Jurkat, Clone E6-1 (cell line): ENCODE measurements at regions not wholly inside any gene's neighbourhood (a gene's known extent, or its start where the extent isn't known, plus 50 kb on each side); places are given as distances from the start of the nearest gene placed in this dataset.
A peak's percentile ranks its signal among the peaks of the same experiment; 100 is the strongest.
"Not testable (repeated sequence)": the region's sequence is repeated elsewhere in the genome, so short reads cannot be mapped to it uniquely, and the experiment has no call there.

Source experiments
- DNase-seq: peaks from one replicate; pipeline ENCODE4 v3.0.0-alpha.2; 2011; ENCODE audit warnings: low read depth, low spot score
- H3K4me3 ChIP-seq: 2 replicates; pipeline ENCODE4 v1.5.1; 2011; ENCODE audit warnings: mild to moderate bottlenecking, low read length, control low read depth, moderate library complexity

DNA sequence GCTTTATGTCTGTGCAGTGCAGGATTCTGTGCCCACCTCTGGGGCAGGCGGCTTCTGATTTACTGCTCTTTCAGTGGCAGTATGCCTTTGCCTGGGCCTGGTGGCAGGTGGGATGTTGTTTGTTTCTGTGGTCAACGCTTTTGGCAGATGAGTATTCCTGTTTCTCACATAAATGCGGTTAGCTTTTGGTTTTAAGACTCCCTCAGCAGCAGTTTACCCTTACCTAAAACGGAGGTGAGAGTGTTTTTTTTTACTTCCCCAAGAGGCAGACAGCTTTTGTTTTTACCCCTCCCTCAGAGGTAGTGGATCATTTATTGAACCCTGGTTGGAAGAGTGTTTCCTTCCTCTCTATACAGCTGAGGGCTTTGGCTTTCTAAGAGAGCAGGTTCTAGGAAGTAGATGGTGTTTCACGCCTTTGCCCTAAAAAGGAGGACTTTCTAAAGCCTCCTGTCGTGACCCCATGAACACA lies 134.1 kb upstream of the PLSCR5 start:
- H3K4me3 ChIP-seq = no peak overlapping the region
- DNase-seq = peak; percentile 55

DNA sequence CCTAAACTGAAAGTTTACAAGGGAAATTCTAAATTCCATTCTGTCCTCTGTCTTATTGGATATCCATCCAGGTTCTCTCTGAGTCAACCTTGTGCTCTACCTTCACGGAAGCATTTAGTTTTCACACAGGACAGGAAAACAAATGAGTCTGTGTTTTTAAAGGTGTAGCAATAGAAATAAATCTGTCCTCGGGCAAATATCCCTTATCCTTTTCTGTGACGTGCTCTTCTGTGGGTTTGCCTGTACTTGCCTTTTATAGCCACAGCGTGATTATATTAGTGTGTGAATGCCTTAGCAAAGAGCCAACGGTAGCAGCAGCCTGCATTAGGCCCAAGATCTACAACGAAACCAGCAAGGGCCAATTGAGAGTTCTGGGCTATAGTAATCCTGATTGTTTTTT lies 127.2 kb upstream of the PLSCR5 start:
- H3K4me3 ChIP-seq = no peak overlapping the region
- DNase-seq = no peak

DNA sequence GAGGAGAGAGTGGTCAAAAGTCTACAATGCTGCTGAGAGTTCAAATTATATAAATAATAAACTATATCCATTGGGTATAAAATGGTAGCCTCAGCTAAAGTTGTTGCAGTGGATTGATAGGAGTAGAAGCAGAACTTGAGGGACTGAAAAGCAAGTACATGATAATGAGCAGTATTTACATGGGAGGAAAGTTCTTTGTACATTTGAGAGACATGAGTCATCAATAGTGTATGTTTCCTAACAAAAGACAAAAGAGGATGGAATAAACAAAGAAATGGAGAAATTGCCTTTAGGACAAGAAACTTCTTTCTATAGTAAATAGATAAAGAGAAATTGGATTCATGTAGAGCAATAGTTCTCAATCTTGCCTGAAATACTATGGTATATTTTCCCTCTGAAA lies 110.0 kb upstream of the PLSCR5 start:
- DNase-seq = no peak
- H3K4me3 ChIP-seq = no peak overlapping the region

DNA sequence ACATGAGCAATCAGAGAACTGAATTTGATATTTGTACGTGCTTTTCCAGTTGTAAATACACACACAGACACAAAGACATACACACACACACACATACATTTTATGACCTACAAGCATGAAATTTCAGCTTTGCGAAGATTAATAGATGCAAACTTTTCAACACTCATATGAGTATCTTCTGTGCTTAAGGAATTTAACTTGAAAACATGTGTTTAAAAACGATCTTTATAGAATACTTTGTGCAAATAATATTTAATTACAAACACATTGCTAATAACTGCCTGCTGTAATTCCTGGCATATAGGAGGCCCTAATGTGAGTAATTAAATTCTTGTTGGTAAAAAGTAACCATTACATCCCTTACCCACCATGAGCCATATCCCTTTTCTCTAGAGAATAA lies 107.7 kb upstream of the PLSCR5 start:
- H3K4me3 ChIP-seq = no peak overlapping the region
- no peak for DNase-seq

DNA sequence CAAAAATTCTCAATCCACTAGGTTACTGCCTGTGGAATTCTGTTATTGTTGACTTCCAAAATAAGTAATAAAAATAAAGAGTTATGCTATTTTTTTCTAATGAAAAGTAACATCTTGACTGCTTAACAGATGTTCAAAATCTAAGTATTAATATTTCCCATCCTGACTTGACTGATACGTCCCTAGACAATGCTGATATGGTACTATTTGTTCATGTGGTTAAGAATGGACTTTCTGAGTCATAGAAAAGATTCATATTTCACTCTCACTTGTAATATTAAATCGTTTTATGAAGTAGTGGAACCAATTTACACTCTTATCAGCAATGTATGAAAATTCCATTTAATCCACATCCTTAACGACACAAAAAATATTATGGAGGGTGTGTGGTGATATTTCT lies 104.8 kb upstream of the PLSCR5 start:
- DNase-seq = no peak
- no peak overlapping the region for H3K4me3 ChIP-seq

DNA sequence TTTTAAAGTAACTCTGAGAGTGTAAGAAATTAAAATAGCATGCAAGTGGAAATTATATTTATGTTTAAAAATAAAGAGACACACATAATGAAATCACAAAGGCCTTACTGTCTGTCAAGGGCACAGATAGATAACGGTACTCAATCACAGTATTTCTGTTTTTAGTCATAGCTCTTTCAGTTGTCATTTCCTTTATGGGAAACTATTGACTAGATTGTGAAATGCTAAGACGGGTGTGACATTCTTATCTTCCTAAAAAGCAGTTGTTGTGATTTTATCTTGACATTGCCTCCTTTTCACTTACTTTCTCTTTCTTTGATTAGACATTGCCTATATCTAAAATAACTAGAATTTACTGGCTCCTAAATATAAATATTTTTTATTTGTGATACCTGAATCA lies 100.1 kb upstream of the PLSCR5 start:
- no peak overlapping the region for H3K4me3 ChIP-seq
- DNase-seq = no peak

DNA sequence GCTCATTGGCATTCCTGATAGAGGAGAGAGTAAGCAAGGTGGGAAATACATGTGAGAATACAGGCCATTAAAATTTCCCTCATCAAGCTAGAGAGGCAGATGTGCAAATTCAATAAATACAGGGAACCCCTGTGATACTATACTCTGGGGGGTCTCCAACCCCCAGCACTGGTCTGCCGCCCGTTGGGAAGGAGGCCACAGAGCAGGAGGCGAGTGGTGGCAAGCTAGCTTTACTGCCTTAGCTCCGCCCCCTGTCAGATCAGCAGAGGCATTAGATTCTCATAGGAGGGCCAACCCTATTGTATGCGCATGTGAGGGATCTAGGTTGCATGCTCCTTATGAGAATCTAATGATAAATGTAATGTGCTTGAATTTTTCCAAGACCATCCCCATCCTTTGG lies 97.1 kb upstream of the PLSCR5 start:
- no peak overlapping the region for H3K4me3 ChIP-seq
- DNase-seq = no peak

DNA sequence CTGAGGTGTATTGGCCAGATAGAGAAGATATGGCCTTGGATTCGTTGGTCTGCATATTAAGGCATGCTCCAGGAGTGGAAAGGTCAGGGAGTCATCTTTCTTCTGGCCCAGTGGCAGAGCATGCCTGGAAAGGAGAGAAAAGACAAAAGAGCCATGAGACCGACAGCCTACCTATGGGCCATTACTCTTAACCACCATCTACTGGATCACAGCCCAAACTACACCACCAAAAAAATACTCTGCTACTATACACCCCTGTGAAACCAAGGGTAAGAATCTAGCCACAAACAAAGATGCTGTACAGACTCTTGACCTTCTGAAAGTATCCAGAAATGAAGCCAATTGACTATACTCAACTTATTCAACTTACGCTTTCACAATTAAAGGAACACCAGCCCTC lies 96.1 kb upstream of the PLSCR5 start:
- DNase-seq = no peak
- no peak overlapping the region for H3K4me3 ChIP-seq

DNA sequence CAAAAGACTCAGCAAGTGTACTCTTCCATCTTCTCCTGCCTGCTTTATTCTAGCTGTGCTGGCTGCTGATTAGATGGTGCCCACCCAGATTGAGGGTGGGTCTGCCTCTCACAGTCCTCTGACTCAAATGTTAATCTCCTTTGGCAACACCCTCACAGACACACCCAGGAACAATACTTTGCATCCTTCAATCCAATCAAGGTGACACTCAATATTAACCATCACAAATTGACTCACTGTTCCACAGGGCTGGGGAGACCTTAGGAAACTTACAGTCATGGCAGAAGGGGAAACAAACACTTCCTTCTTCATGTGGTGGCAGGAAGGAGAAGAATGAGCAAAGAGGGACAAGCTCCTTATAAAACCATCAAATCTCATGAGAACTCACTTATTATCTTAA lies 94.9 kb upstream of the PLSCR5 start:
- H3K4me3 ChIP-seq, DNase-seq: not testable (repeated sequence)

DNA sequence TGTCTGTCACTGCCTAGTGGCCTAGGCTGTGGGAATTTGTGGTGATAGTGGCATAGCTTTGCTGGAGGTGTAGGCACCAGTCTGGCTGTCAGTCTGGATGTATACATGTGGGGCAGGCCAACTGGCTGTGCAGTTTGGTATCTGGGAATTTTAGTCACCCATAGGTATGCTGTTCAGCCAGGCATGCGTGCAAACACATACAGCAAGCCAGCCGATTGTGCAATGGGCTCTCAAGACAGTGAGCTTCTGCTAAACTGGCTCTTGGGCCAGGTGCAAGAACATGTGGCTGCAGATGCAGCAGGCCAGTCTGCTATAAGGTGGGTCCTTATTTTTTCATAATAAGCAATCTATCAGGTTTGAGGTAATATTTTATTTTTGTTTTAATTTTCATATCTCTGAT lies 87.1 kb upstream of the PLSCR5 start:
- no peak overlapping the region for H3K4me3 ChIP-seq

DNA sequence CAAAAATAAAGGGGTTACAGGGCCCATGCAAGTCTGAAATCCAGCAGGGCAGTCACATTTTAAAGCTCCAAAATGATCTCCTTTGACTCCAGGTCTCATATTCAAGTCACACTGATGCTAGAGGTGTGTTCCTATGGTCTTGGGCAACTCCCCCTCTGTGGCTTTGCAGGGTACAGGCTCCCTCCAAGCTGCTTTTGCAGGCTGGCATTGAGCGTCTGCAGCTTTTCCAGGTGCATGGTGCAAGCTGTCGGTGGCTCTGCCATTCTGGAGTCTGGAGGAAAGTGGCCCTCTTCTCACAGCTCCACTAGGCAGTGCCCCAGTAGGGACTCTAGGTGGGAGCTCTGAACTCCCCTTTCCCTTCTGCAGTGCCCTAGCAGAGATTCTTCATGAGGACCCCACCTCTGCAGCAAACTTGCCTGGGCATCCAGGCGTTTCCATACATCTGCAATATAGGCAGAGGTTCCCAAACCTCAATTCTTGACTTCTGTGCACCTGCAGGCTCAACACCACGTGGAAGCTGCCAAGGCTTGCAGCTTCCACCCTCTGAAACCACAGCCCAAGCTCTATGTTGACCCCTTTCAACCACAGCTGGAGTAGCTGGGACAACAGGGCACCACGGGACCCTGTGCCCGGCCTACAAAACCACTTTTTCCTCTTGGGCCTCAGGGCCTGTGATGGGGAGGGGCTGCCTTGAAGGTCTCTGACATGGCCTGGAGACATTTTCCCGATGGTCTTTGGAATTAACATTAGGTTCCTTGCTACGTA lies 80.1 kb upstream of the PLSCR5 start:
- no peak overlapping the region for H3K4me3 ChIP-seq
- no peak for DNase-seq

More for the DNA sequence above, 87.1 kb upstream of the PLSCR5 start:
- no peak for DNase-seq

DNA sequence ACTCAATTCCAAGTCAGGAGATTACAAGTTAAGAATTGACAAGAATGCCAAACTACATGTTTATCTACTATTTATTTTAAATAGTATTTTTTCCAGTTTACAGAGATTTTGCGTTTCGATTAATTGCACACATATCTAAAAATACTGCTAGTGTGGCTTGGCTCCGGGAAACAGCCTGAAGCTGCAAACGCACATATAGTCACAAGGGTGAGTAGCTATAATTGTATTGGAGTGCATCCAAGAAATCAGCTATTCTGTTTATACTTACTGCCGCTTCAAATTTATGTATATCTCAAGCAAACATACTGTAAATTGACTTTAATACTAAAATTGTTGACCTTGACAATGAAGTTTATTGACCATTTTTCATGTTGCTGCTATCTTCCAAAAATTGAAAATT lies 77.0 kb upstream of the PLSCR5 start:
- no peak for DNase-seq

DNA sequence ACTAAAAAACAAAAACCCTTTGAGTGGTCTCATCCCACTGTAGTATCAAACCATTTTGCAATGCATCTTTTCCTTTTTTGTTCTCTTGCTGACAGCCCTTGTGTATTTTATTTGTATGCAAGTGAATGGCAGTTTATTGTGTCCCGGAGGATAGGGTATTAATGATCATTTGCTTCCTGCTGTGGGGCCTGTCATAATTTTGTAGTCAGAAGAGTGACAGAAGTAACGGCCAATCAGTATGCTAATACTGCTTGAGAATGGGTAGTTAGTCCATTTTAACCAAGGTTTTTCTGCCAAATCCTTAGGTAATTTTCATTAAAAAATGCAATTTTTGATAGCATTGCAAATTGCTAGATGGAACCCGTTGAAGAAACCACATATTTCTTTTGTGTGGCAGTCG lies 75.5 kb upstream of the PLSCR5 start:
- no peak overlapping the region for H3K4me3 ChIP-seq
- no peak for DNase-seq

More for the DNA sequence above, 77.0 kb upstream of the PLSCR5 start:
- no peak overlapping the region for H3K4me3 ChIP-seq

DNA sequence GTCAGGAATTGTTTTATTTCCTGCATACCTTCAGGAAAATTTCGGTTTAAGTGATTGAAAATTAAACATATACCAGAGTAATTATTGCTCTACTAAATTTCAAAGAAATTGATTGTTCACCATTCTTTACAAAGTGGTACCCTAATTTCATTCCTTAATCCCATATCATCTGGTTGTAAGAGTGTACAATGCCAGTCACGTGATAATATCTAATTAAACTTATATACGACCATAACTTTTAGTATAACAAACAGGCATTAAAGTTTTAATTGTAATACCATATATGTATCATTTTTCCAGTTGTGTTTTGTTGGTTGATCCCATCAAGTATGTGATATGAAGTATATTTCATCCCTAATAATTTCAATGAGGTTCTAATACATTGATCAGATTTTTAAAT lies 74.8 kb upstream of the PLSCR5 start:
- H3K4me3 ChIP-seq = no peak overlapping the region
- no peak for DNase-seq

DNA sequence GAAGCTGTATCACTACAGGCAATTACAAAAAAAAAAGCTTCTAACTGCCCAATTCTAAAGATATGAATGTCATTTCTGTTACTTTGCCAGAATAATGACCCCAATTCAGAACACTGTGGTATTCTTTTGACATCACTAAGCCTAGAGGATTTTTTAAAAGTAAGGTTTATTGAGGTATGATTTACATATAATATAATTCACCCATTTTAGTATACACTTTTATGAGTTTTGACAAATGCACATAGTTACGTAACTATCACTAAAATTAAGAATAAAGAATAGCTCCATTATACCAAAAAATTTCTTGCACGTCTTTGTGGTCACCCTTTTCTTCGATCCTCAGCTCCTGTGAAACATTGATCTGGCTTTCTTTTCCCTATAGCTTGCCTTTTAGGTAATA lies 74.0 kb upstream of the PLSCR5 start:
- no peak for DNase-seq

DNA sequence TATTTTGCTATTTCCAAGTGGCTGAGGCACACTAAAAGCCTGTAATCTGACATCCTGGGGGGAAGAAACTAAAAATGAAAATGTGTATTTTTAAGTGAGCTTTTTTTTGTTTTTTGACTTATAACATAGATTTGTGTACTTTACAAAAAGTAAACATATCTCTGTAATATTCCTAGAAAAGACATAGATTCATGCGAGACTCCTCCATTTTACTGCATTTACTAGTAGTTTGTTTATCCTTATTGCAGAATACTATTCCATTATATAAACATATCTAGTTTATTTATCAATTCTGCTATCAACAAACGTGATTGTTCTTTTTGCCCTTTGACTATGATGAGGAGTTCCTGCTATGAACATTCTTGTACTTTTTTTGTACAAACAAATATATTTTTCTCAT lies 67.8 kb upstream of the PLSCR5 start:
- no peak overlapping the region for H3K4me3 ChIP-seq
- DNase-seq = no peak

More for the DNA sequence above, 74.0 kb upstream of the PLSCR5 start:
- H3K4me3 ChIP-seq = no peak overlapping the region

DNA sequence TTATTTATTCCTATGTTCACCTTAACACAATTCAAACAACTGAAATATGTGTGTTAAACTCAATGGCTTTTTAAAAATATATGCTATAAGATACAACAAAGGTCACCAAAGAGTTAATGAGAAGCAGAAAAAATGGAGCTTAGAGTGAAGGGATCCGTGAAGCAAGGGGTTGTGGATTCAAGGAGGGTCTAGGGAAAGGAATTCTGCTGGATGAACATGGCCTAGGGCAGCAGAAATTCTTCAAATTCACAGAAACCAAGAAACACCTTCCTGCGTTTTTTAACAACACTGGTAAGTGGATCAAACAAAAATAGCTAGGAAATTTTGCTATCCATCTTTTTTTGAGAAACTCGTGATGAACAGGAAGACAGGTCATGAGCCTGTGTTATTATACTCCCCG lies 59.3 kb upstream of the PLSCR5 start:
- no peak for DNase-seq
- H3K4me3 ChIP-seq = no peak overlapping the region

DNA sequence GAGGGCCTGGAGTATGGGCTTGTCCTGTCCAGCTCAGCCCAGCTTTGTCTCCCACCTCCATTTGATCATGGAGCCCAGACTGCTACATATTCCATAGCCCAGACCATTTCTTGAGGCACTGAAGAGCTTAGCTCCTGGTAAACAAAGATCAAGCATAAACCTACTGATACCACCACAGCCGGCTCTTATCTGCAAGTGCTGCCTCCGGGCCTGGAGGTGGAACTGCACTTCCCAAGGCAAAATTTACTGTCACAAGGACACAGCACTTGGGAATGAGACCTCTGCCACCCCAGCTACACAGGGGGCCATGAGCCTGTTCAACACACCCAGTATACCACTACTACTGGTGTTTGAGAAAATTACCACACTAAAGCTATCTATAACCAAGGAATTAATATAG lies 53.7 kb upstream of the PLSCR5 start:
- DNase-seq = no peak
- no peak overlapping the region for H3K4me3 ChIP-seq

DNA sequence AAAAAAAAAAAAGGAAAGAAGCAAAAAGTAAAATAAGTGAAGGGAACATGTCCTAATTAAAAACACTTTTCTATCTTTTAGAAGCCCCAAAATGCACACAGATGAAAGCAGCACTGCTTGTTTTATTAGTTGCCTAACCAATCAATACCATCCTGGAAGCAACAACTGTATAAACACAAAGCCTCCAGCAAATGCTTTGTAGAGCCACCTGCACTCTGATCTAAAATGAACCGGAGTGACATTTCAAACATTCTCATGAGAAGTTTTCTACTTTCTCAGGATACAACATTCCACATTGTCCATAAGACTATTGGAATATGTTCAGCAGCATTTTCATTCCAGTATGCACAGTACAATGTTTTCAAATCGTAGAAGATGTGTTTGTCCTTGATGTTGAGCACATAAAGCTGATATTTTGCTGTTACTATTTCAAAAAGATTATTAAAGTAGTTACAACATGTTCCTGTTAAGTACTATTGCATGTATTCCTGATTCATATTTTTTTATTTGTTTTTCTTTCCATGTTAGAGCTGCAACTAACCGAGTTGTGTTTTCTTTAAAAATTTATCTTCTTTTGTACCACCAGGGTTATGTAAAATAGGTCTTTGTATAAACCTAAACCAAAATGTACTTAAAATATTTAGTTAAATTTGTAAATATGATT lies 50.3 kb upstream of the PLSCR5 start:
- no peak overlapping the region for H3K4me3 ChIP-seq
- DNase-seq = no peak
